ENCODE measurements at regions not wholly inside any gene's neighbourhood (a gene's known extent, or its start where the extent isn't known, plus 50 kb on each side); places are given as distances from the start of the nearest gene placed in this dataset.
"Not testable (repeated sequence)": the region's sequence is repeated elsewhere in the genome, so short reads cannot be mapped to it uniquely, and the experiment has no call there.

- FAIRE-seq (no peak), DNase-seq (ENCODE audit: low spot score) (no peak)
These were observed 76.8 kb upstream of the ANKH start for GRCh38 chr5:14948383-14948782.

GRCh38 chr5:14946815-14947620 lies 75.4 kb upstream of the ANKH start:
- FAIRE-seq, result no peak
- no peak for DNase-seq (ENCODE audit: low spot score)

- DNase-seq (ENCODE audit: low spot score) (no peak), FAIRE-seq (no peak)
These were observed 73.9 kb upstream of the ANKH start for GRCh38 chr5:14945450-14945849.

DNA sequence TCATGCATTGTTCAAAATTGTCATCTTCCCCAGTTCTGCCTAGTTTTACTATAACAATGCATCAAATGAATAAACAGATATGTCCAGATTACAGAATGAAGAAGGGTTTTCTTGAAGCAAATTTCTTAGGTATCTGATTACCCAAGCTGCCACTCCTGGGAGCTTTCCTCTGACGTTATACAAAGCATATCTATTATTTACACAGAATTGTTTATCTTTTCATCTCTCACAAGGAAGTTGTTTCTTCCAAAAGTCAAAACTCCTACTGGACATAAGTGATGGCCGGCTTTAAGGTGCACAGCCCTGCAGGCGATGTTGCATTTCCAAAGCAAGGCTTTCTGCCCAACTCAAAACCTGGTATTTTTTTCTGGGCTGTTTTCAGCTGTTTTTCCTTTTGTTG lies 73.4 kb upstream of the ANKH start:
- no peak for FAIRE-seq
- no peak for DNase-seq (ENCODE audit: low spot score)

- no peak for FAIRE-seq
- DNase-seq (ENCODE audit: low spot score), result no peak
These were observed 72.8 kb upstream of the ANKH start for GRCh38 chr5:14944350-14944739.

- FAIRE-seq, result no peak
- DNase-seq (ENCODE audit: low spot score), result no peak
These were observed 70.6 kb upstream of the ANKH start for GRCh38 chr5:14942212-14942611.

- FAIRE-seq (peak; percentile 24), DNase-seq (ENCODE audit: low spot score) (no peak)
These were observed 65.7 kb upstream of the ANKH start for GRCh38 chr5:14937254-14937653.

- DNase-seq (ENCODE audit: low spot score) (no peak), FAIRE-seq (no peak)
These were observed 65.0 kb upstream of the ANKH start for GRCh38 chr5:14936588-14936987.

DNA sequence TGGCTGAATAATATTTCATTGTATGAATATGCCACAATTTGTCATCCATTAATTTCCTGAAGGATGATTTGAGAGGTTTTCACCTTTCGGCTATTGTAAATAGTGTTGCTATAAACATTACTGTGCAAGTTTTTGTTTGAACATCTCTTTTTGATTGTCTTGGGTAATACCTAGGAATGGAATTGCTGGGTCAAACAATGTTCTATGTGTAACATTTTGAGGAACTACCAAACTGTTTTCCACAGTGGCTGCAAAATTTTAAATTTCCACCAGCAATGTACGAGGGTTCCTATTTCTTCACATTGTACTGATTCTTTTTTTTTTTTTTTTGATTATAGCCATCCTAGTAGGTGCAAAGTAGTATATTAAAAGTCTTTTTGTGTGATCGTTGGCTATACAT lies 63.8 kb upstream of the ANKH start:
- no peak for FAIRE-seq
- DNase-seq (ENCODE audit: low spot score), result no peak

DNA sequence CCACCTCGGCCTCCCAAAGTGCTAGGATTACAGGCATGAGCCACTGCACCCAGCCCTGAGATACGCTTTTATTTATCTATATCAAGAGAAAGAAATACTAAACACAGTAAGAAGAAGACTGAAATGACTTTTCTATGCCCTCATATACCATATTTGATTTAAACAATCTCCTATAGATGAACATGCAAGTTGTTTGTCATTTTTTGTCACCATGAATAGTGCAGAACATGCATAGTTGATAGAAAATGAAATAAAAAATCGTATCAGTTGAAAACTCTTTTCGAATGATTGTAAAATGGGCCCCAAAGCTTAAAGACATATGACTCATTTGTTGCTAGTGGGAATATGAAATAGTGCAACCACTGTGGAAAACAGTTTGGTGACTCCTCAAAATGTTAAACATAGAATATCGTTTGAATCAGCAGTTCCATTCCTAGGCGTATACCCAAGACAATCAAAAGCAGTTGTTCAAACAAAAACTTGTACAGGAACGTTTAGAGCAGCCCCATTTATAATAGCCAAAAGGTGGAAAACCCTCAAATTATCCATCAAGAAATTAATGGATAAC lies 61.4 kb upstream of the ANKH start:
- DNase-seq (ENCODE audit: low spot score), result no peak
- no peak for FAIRE-seq

- FAIRE-seq (no peak), DNase-seq (ENCODE audit: low spot score) (no peak)
These were observed 58.9 kb upstream of the ANKH start for GRCh38 chr5:14930486-14930885.

- DNase-seq (ENCODE audit: low spot score) (no peak), FAIRE-seq (no peak)
These were observed 57.9 kb upstream of the ANKH start for GRCh38 chr5:14929293-14930065.

DNA sequence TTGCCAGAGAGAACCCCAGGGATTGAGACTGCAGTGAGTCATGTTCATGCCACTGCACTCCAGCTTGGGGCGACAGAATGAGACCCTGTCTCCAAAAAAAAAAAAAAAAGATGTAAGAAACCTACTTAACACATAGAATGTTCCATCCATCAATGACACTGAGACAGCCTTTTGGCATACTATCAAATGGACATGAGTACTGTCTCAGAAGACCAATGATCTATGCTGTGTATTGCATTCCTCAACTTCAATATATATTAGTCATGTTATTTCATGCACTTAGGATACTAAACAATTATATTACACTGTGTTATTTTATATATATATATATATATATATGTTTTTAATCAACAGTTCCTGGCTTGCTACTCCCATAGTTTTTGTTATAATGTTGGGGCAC lies 57.1 kb upstream of the ANKH start:
- DNase-seq (ENCODE audit: low spot score) (no peak), FAIRE-seq (no peak)

GRCh38 chr5:14925326-14925725 lies 53.7 kb upstream of the ANKH start:
- DNase-seq (ENCODE audit: low spot score) (no peak), FAIRE-seq (no peak)

DNA sequence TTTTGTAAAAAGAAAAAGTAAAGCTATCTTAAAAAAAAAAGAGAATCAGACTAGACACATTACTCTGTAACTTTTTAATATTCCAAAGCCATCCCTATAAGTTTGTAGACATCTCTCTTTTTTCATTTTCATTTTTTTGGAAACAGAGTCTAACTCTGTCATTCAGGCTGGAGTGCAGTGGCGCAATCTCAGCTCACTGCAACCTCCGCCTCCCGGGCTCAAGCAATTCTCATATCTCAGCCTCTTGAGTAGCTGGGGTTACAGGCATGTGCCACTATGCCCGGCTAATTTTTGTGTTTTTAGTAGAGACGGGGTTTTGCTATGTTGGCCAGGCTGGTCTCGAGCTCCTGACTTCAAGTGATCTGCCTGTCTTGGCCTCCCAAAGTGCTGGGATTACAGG lies 51.4 kb upstream of the ANKH start:
- FAIRE-seq; DNase-seq (ENCODE audit: low spot score): not testable (repeated sequence)

DNA sequence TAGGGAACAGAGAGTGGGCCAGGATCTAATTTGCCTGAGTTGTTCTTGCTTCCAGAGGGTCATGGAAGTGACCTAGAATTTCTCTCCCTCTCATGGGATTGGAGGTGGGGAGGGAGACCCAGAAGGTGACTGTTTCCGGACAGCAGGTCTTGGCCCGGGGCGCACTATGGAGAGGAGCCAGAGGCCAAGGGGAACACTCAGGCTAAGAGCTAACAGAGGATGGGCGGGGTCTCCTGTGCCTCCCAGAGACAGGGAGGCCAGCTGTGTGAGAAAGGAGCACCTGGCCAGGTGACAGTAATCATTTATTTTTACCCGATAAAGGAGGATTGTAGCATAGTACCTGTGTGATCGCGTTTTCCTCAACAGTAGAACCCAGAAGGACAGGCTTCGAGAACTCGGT lies 50.9 kb upstream of the ANKH start:
- DNase-seq (ENCODE audit: low spot score), result no peak
- no peak for FAIRE-seq

All from RCC 7860 (cell line).